ENCODE measurements at regions not wholly inside any gene's neighbourhood (a gene's known extent, or its start where the extent isn't known, plus 50 kb on each side); places are given as distances from the start of the nearest gene placed in this dataset.

- H3K9ac ChIP-seq (ENCODE audit: low read depth, low read length) = no peak overlapping the region
- H3K4me2 ChIP-seq (ENCODE audit: insufficient read depth, low read length) = no peak overlapping the region
- TF ChIP-seq CTCF (IDR thresholded peaks at IDR 0.05; ENCODE audit: borderline replicate concordance, extremely low read depth, low read length, poor library complexity, severe bottlenecking) (no peak), EZH2 (IDR thresholded peaks at IDR 0.05; ENCODE audit: borderline replicate concordance, low read depth, low read length, severe bottlenecking) (no peak)
- H3K79me2 ChIP-seq (ENCODE audit: insufficient read depth, low read length) = no peaks in the 10 kb centered on the region
- no peaks in the 10 kb centered on the region for H3K36me3 ChIP-seq (ENCODE audit: insufficient read depth, low read length)
- no peak overlapping the region for H3K27ac ChIP-seq (ENCODE audit: low read length)
- no peaks in the 10 kb centered on the region for H4K20me1 ChIP-seq (ENCODE audit: insufficient read depth, low read length)
- H3K27me3 ChIP-seq (ENCODE audit: insufficient read depth, low read length, poor library complexity) = no peaks in the 10 kb centered on the region
- DNase-seq (no peak), ATAC-seq (ENCODE audit: insufficient read depth, low read depth) (no peak)
- no peaks in the 10 kb centered on the region for H3K4me1 ChIP-seq (ENCODE audit: insufficient read depth, low read length)
- no peak overlapping the region for H3K4me3 ChIP-seq (ENCODE audit: low read depth in 1 of 2, low read length in 2 of 2)
- H2AFZ ChIP-seq (ENCODE audit: low read depth, low read length) = no peak overlapping the region
- no peaks in the 10 kb centered on the region for H3K9me3 ChIP-seq (ENCODE audit: insufficient read depth, low read length, severe bottlenecking)
Measured at GRCh38 chr18:60209042-60209441, 163.5 kb downstream of the MC4R start.

GRCh38 chr18:60202708-60203107 is 169.9 kb downstream of the MC4R start:
- Histone ChIP-seq H3K79me2 (ENCODE audit: insufficient read depth, low read length) (no peaks in the 10 kb centered on the region), H3K9me3 (ENCODE audit: insufficient read depth, low read length, severe bottlenecking) (no peaks in the 10 kb centered on the region), H2AFZ (ENCODE audit: low read depth, low read length) (no peak overlapping the region), H3K4me3 (ENCODE audit: low read depth in 1 of 2, low read length in 2 of 2) (no peak overlapping the region), H3K36me3 (ENCODE audit: insufficient read depth, low read length) (no peaks in the 10 kb centered on the region), H3K9ac (ENCODE audit: low read depth, low read length) (no peak overlapping the region), H3K4me2 (ENCODE audit: insufficient read depth, low read length) (no peak overlapping the region), H3K27ac (ENCODE audit: low read length) (no peak overlapping the region), H3K4me1 (ENCODE audit: insufficient read depth, low read length) (peaks cover 26% of the 10 kb centered on the region), H4K20me1 (ENCODE audit: insufficient read depth, low read length) (no peaks in the 10 kb centered on the region), H3K27me3 (ENCODE audit: insufficient read depth, low read length, poor library complexity) (no peaks in the 10 kb centered on the region)
- TF ChIP-seq CTCF (IDR thresholded peaks at IDR 0.05; ENCODE audit: borderline replicate concordance, extremely low read depth, low read length, poor library complexity, severe bottlenecking) (no peak), EZH2 (IDR thresholded peaks at IDR 0.05; ENCODE audit: borderline replicate concordance, low read depth, low read length, severe bottlenecking) (no peak)
- DNase-seq = no peak
- ATAC-seq (ENCODE audit: insufficient read depth, low read depth) = no peak; the same call in 2 of the 3 replicates

GRCh38 chr18:60200558-60200957 is 172.0 kb downstream of the MC4R start:
- H3K79me2 ChIP-seq (ENCODE audit: insufficient read depth, low read length) = no peaks in the 10 kb centered on the region
- H3K9ac ChIP-seq (ENCODE audit: low read depth, low read length) = no peak overlapping the region
- H3K27me3 ChIP-seq (ENCODE audit: insufficient read depth, low read length, poor library complexity) = no peaks in the 10 kb centered on the region
- no peak overlapping the region for H3K4me3 ChIP-seq (ENCODE audit: low read depth in 1 of 2, low read length in 2 of 2)
- TF ChIP-seq CTCF (IDR thresholded peaks at IDR 0.05; ENCODE audit: borderline replicate concordance, extremely low read depth, low read length, poor library complexity, severe bottlenecking) (no peak), EZH2 (IDR thresholded peaks at IDR 0.05; ENCODE audit: borderline replicate concordance, low read depth, low read length, severe bottlenecking) (no peak)
- DNase-seq (no peak), ATAC-seq (ENCODE audit: insufficient read depth, low read depth) (0 out of 3 replicates have a peak, but pooled peaks have one; percentile 16)
- H4K20me1 ChIP-seq (ENCODE audit: insufficient read depth, low read length) = no peaks in the 10 kb centered on the region
- H3K4me2 ChIP-seq (ENCODE audit: insufficient read depth, low read length) = no peak overlapping the region
- no peak overlapping the region for H2AFZ ChIP-seq (ENCODE audit: low read depth, low read length)
- no peaks in the 10 kb centered on the region for H3K9me3 ChIP-seq (ENCODE audit: insufficient read depth, low read length, severe bottlenecking)
- H3K27ac ChIP-seq (ENCODE audit: low read length) = no peak overlapping the region
- no peaks in the 10 kb centered on the region for H3K36me3 ChIP-seq (ENCODE audit: insufficient read depth, low read length)
- H3K4me1 ChIP-seq (ENCODE audit: insufficient read depth, low read length) = peaks cover 38% of the 10 kb centered on the region

GRCh38 chr18:60199505-60199904 is 173.1 kb downstream of the MC4R start:
- H3K9me3 ChIP-seq (ENCODE audit: insufficient read depth, low read length, severe bottlenecking) = no peaks in the 10 kb centered on the region
- no peaks in the 10 kb centered on the region for H3K27me3 ChIP-seq (ENCODE audit: insufficient read depth, low read length, poor library complexity)
- H3K9ac ChIP-seq (ENCODE audit: low read depth, low read length) = no peak overlapping the region
- no peak overlapping the region for H3K27ac ChIP-seq (ENCODE audit: low read length)
- peaks cover 38% of the 10 kb centered on the region for H3K4me1 ChIP-seq (ENCODE audit: insufficient read depth, low read length)
- no peaks in the 10 kb centered on the region for H3K36me3 ChIP-seq (ENCODE audit: insufficient read depth, low read length)
- no peaks in the 10 kb centered on the region for H4K20me1 ChIP-seq (ENCODE audit: insufficient read depth, low read length)
- no peak overlapping the region for H2AFZ ChIP-seq (ENCODE audit: low read depth, low read length)
- H3K4me2 ChIP-seq (ENCODE audit: insufficient read depth, low read length) = no peak overlapping the region
- no peaks in the 10 kb centered on the region for H3K79me2 ChIP-seq (ENCODE audit: insufficient read depth, low read length)
- TF ChIP-seq CTCF (IDR thresholded peaks at IDR 0.05; ENCODE audit: borderline replicate concordance, extremely low read depth, low read length, poor library complexity, severe bottlenecking) (no peak), EZH2 (IDR thresholded peaks at IDR 0.05; ENCODE audit: borderline replicate concordance, low read depth, low read length, severe bottlenecking) (no peak)
- no peak for ATAC-seq (ENCODE audit: insufficient read depth, low read depth)
- H3K4me3 ChIP-seq (ENCODE audit: low read depth in 1 of 2, low read length in 2 of 2) = no peak overlapping the region
- no peak for DNase-seq

Data from DND-41 (cell line).